ENCODE measurements at regions not wholly inside any gene's neighbourhood (a gene's known extent, or its start where the extent isn't known, plus 50 kb on each side); places are given as distances from the start of the nearest gene placed in this dataset.

DNA sequence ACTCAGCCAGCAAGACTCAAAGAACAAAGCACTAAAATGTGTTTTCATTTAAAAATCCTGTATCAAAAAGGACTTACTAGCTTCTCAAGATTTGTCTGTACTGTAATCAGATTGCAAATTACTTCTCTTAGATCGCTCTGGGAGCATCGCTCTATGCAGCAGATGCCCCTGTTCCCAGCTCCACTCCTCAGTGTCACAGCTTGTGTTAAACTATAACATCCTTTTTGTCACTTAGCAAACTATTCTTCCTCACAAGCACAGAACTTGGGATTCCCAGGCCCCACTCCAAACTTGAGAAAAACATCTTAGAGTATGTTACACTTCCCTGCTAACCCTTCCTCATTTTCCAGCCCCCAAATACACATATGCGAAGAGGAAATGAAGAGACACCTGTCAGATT, 85.1 kb upstream of the CHRM3 start:
- TF ChIP-seq, protein P1, sequence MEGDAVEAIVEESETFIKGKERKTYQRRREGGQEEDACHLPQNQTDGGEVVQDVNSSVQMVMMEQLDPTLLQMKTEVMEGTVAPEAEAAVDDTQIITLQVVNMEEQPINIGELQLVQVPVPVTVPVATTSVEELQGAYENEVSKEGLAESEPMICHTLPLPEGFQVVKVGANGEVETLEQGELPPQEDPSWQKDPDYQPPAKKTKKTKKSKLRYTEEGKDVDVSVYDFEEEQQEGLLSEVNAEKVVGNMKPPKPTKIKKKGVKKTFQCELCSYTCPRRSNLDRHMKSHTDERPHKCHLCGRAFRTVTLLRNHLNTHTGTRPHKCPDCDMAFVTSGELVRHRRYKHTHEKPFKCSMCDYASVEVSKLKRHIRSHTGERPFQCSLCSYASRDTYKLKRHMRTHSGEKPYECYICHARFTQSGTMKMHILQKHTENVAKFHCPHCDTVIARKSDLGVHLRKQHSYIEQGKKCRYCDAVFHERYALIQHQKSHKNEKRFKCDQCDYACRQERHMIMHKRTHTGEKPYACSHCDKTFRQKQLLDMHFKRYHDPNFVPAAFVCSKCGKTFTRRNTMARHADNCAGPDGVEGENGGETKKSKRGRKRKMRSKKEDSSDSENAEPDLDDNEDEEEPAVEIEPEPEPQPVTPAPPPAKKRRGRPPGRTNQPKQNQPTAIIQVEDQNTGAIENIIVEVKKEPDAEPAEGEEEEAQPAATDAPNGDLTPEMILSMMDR (conservative IDR thresholded peaks at IDR 0.05; ENCODE audit: low read length): no peak
- TF ChIP-seq EZH2phosphoT487 (IDR thresholded peaks at IDR 0.05; ENCODE audit: borderline replicate concordance): no peak
